Ishikawa (cell line): ENCODE measurements at regions not wholly inside any gene's neighbourhood (a gene's known extent, or its start where the extent isn't known, plus 50 kb on each side); places are given as distances from the start of the nearest gene placed in this dataset.

Experiments
- CEBPB ChIP-seq: IDR thresholded peaks from 2 replicates; pipeline ENCODE4 v1.6.1; 2012
- CREB1 ChIP-seq: IDR thresholded peaks from 2 replicates; pipeline ENCODE4 v1.6.1; 2012; ENCODE audit warnings: low read depth
- EGR1 ChIP-seq: IDR thresholded peaks from 2 replicates; pipeline ENCODE4 v1.6.1; 2012
- EP300 ChIP-seq: IDR thresholded peaks from 2 replicates; pipeline ENCODE4 v1.6.1; 2012; ENCODE audit warnings: borderline replicate concordance
- FOXM1 ChIP-seq: IDR thresholded peaks from 2 replicates; pipeline ENCODE4 v1.6.1; 2012; ENCODE audit warnings: low read depth, borderline replicate concordance
- NFIC ChIP-seq: IDR thresholded peaks from 2 replicates; pipeline ENCODE4 v1.6.1; 2012
- RAD21 ChIP-seq: IDR thresholded peaks from 2 replicates; pipeline ENCODE4 v1.6.1; 2012; ENCODE audit warnings: low read depth
- TAF1 ChIP-seq: IDR thresholded peaks from 2 replicates; pipeline ENCODE4 v1.6.1; 2012; ENCODE audit warnings: low read depth, mild to moderate bottlenecking
- TCF12 ChIP-seq: IDR thresholded peaks from 2 replicates; pipeline ENCODE4 v1.6.1; 2012; ENCODE audit warnings: low read depth
- TEAD4 ChIP-seq: IDR thresholded peaks from 2 replicates; pipeline ENCODE4 v1.6.1; 2012
- YY1 ChIP-seq: IDR thresholded peaks from 2 replicates; pipeline ENCODE4 v1.6.1; 2012; ENCODE audit warnings: low read depth
- ZBTB7A ChIP-seq: IDR thresholded peaks from 2 replicates; pipeline ENCODE4 v1.6.1; 2012; ENCODE audit warnings: low read depth
- TF ChIP-seq, protein P1 (sequence below): IDR thresholded peaks from 2 replicates; pipeline ENCODE4 v1.6.1; 2012
- TF ChIP-seq, protein P2 (sequence below): IDR thresholded peaks from 2 replicates; pipeline ENCODE4 v1.6.1; 2012
- TF ChIP-seq, protein P3 (sequence below): IDR thresholded peaks from 2 replicates; pipeline ENCODE4 v1.6.1; 2012; ENCODE audit warnings: low read depth, mild to moderate bottlenecking

DNA sequence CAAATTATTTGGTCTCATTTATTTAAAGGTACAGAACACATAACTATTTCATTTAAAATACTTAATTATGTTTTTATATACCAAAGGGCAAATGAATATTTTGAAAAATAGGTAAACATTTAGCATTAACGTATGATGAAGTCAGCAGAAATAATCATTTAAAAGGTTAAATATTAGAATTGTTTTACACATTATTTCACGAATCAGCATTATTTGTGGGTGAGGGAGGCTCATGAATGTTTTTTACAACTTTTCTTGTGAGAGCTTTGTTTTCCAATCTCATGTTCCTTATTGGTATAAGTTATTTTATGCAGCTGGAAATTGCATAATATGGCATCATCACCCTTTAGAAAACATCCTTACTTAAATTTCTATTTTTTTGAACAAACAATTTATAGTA, 73.9 kb upstream of the FSTL5 start:
- TF ChIP-seq EP300 (no peak), TEAD4 (no peak), FOXM1 (no peak), TCF12 (no peak)

DNA sequence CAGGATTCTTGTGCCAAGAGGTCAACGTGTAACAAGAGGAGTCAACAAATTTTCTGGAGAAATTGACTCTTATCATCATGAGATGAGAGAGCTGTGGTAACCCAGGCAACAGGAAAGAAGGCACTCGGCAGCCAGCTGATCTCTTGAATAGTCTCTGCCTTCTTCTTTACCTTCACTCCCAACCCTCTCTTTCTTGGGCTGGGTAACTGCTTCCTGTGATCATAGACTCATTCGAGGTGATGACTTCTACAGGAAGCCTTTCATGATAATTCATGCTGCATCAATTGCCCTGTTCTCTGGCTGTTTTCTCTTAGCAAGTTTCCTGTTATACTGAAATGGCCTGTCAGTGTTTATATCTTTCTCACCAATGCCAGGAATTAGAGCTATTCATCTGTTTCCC, 70.8 kb upstream of the FSTL5 start:
- TF ChIP-seq NFIC: no peak
- no peak for TF ChIP-seq TCF12
- no peak for TF ChIP-seq CEBPB
- TF ChIP-seq CREB1: no peak
- TF ChIP-seq YY1: no peak
- TF ChIP-seq FOXM1: no peak

DNA sequence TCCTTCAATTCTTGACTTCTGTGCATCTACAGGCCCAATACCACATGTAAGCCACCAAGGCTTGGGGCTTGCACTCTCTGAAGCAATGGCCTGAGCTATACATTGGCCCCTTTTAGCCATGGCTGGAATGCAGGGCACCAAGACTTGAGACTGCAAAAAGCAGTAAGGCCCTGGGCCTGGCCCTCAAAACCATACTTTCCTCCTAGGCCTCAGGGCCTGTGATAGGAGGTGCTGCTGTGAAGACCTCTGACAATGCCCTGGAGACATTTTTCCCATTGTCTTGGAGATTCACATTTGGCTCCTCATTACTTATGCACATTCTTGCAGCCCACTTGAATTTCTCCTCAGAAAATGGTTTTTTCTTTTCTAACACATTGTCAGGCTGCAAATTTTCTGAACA, 68.5 kb upstream of the FSTL5 start:
- TF ChIP-seq, protein P1, sequence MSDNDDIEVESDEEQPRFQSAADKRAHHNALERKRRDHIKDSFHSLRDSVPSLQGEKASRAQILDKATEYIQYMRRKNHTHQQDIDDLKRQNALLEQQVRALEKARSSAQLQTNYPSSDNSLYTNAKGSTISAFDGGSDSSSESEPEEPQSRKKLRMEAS: no peak
- TF ChIP-seq TAF1 (no peak), TCF12 (no peak)

DNA sequence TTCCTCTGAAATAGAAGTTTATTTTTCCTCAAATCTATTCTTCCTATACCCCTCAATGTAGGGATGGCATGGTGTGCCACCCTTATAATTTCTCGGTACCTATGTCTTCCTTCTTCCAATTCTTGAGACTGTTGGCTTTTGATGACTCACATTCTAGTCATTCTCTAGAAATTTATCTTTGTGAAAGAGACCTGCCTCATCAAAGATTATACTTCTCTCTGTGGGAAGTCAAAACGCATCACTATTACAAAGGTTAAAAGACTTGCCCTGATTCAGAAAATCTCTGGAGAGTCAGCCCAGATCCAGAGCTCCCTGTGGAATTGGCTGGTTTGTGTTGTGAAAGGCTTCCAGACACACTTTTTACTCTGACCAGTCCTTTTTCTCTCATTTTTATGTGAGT, 65.9 kb upstream of the FSTL5 start:
- TF ChIP-seq EGR1 (no peak), NFIC (no peak), CREB1 (no peak), RAD21 (no peak), TCF12 (no peak), FOXM1 (no peak), ZBTB7A (no peak), TAF1 (no peak), YY1 (no peak)
- TF ChIP-seq, protein P2, sequence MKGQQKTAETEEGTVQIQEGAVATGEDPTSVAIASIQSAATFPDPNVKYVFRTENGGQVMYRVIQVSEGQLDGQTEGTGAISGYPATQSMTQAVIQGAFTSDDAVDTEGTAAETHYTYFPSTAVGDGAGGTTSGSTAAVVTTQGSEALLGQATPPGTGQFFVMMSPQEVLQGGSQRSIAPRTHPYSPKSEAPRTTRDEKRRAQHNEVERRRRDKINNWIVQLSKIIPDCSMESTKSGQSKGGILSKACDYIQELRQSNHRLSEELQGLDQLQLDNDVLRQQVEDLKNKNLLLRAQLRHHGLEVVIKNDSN: no peak
- TF ChIP-seq, protein P1: no peak

DNA sequence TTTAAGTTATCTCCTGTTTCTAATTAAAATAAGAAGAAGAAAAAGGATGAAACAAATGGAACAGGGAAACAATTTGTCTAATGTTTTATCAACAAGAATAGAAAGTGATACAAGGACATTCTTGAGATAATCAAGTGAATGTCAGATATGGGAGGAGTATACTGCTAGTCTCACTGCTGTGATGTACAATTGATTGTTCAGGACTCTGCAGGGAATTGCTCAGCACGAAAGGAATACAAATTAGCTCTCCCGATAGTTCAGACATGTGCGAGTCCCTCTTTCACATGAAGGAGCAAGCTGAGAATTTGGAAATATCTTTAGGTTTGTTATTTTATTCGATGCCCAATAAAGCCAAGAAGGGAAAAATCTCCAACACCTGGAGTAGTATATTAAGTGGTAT, 57.3 kb upstream of the FSTL5 start:
- TF ChIP-seq CEBPB (no peak), TAF1 (no peak), EGR1 (no peak), TCF12 (no peak), ZBTB7A (no peak), YY1 (no peak), TEAD4 (no peak), NFIC (no peak), RAD21 (no peak), CREB1 (no peak), EP300 (no peak), FOXM1 (no peak)
- TF ChIP-seq, protein P2: no peak
- TF ChIP-seq, protein P1: no peak
- TF ChIP-seq, protein P3, sequence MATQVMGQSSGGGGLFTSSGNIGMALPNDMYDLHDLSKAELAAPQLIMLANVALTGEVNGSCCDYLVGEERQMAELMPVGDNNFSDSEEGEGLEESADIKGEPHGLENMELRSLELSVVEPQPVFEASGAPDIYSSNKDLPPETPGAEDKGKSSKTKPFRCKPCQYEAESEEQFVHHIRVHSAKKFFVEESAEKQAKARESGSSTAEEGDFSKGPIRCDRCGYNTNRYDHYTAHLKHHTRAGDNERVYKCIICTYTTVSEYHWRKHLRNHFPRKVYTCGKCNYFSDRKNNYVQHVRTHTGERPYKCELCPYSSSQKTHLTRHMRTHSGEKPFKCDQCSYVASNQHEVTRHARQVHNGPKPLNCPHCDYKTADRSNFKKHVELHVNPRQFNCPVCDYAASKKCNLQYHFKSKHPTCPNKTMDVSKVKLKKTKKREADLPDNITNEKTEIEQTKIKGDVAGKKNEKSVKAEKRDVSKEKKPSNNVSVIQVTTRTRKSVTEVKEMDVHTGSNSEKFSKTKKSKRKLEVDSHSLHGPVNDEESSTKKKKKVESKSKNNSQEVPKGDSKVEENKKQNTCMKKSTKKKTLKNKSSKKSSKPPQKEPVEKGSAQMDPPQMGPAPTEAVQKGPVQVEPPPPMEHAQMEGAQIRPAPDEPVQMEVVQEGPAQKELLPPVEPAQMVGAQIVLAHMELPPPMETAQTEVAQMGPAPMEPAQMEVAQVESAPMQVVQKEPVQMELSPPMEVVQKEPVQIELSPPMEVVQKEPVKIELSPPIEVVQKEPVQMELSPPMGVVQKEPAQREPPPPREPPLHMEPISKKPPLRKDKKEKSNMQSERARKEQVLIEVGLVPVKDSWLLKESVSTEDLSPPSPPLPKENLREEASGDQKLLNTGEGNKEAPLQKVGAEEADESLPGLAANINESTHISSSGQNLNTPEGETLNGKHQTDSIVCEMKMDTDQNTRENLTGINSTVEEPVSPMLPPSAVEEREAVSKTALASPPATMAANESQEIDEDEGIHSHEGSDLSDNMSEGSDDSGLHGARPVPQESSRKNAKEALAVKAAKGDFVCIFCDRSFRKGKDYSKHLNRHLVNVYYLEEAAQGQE: no peak
